ENCODE measurements at regions not wholly inside any gene's neighbourhood (a gene's known extent, or its start where the extent isn't known, plus 50 kb on each side); places are given as distances from the start of the nearest gene placed in this dataset.

DNA sequence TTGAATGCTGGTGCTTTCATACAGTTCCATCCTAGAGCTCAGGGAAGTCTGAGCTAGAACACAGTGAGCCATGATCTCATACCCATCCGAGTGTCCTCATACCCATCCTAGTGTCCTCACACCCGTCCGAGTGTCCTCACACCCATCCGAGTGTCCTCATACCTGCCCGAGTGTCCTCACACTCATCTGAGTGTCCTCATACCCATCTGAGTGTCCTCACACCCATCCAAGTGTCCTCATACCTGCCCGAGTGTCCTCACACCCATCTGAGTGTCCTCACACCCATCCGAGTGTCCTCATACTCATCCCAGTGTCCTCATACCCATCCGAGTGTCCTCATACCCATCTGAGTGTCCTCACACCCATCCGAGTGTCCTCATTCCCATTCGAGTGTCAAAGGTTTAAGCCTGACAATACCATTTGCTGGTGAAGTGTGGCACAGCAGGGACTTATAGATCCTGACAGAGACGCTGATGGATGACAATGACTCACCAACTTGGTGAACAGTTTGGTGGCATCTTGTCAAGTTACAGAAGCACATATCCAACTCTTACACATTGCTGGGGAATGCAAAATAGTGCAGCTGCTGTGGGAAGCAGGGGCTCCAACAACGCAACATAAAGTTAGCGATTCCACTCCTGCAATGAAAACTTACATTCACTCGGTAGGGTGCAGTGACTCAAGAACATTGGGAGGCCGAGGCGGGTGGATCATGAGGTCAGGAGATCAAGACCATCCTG is 77.0 kb upstream of the COL5A1 start:
- WGBS, 2 experiments (ENCODE audit: insufficient coverage in 1 of 2, insufficient read length in 1 of 2): 91 to 92% methylated on average over 14 to 16 of the region's 16 CpGs
- H3K36me3 Mint-ChIP-seq (ENCODE audit: low read depth): no peaks in the 10 kb centered on the region

DNA sequence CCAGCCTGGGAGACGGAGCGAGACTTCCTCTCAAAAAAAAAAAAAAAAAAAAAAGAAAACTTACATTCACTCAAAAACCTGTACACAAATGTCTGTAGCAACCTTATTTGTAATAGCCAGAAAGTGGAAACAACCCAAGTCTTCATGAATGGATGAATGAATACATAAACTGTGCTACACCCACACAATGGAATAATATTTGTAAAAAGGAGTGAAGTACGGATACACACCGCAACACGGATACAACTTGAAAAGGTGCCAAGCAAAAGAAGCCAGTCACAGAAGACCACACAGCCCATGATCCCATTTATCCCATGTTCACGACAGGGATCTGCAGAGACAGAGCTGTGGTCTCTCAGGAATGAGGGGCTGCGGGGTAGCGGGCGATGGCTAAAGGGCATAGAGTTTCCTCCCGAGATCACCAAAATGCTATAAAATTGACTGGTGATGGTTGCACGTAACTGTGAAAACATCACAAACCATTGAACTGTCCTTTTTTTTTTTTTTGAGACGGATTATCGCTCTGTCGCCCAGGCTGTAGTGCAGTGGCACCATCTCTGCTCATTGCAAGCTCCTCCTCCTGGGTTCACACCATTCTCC is 76.2 kb upstream of the COL5A1 start:
- Mint-ChIP-seq H3K9me3 (peaks cover 13% of the 10 kb centered on the region), H3K27ac (no peak overlapping the region), H3K4me3 (no peak overlapping the region), H3K27me3 (ENCODE audit: insufficient read depth) (peaks cover 3% of the 10 kb centered on the region), H3K4me1 (no peaks in the 10 kb centered on the region), H3K36me3 (ENCODE audit: low read depth) (no peaks in the 10 kb centered on the region)
- TF ChIP-seq, protein P1, sequence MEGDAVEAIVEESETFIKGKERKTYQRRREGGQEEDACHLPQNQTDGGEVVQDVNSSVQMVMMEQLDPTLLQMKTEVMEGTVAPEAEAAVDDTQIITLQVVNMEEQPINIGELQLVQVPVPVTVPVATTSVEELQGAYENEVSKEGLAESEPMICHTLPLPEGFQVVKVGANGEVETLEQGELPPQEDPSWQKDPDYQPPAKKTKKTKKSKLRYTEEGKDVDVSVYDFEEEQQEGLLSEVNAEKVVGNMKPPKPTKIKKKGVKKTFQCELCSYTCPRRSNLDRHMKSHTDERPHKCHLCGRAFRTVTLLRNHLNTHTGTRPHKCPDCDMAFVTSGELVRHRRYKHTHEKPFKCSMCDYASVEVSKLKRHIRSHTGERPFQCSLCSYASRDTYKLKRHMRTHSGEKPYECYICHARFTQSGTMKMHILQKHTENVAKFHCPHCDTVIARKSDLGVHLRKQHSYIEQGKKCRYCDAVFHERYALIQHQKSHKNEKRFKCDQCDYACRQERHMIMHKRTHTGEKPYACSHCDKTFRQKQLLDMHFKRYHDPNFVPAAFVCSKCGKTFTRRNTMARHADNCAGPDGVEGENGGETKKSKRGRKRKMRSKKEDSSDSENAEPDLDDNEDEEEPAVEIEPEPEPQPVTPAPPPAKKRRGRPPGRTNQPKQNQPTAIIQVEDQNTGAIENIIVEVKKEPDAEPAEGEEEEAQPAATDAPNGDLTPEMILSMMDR (conservative IDR thresholded peaks at IDR 0.05): no peak
- peak; percentile 9 for DNase-seq
- no peaks in the 10 kb centered on the region for H3K9me3 ChIP-seq (ENCODE audit: control insufficient read depth, low read length)
- H3K27me3 ChIP-seq (ENCODE audit: control insufficient read depth, insufficient read depth, low read length, poor library complexity, severe bottlenecking): no peaks in the 10 kb centered on the region
- no peaks in the 10 kb centered on the region for H3K4me1 ChIP-seq (ENCODE audit: control insufficient read depth, insufficient read depth, low read length)
- 92 to 98% methylated on average over 9 to 14 of the region's 14 CpGs for WGBS, 2 experiments (ENCODE audit: insufficient coverage in 1 of 2, insufficient read length in 1 of 2)
- H3K9ac ChIP-seq (ENCODE audit: extremely low read depth, low read length, poor library complexity, severe bottlenecking): no peak overlapping the region
- no peak overlapping the region for H3K27ac ChIP-seq (ENCODE audit: low read depth, low read length)
- H3K36me3 ChIP-seq (ENCODE audit: control insufficient read depth, insufficient read depth, low read length): no peaks in the 10 kb centered on the region
- no peak overlapping the region for H3K4me3 ChIP-seq (ENCODE audit: low read length)

More for the DNA sequence above, 77.0 kb upstream of the COL5A1 start:
- Histone ChIP-seq H3K27me3 (ENCODE audit: control insufficient read depth, insufficient read depth, low read length, poor library complexity, severe bottlenecking) (no peaks in the 10 kb centered on the region), H3K4me1 (ENCODE audit: control insufficient read depth, insufficient read depth, low read length) (no peaks in the 10 kb centered on the region), H3K9me3 (ENCODE audit: control insufficient read depth, low read length) (no peaks in the 10 kb centered on the region), H3K27ac (ENCODE audit: low read depth, low read length) (no peak overlapping the region), H3K36me3 (ENCODE audit: control insufficient read depth, insufficient read depth, low read length) (no peaks in the 10 kb centered on the region), H3K9ac (ENCODE audit: extremely low read depth, low read length, poor library complexity, severe bottlenecking) (no peak overlapping the region), H3K4me3 (ENCODE audit: low read length) (no peak overlapping the region)
- Mint-ChIP-seq H3K9me3 (peaks cover 13% of the 10 kb centered on the region), H3K4me1 (no peaks in the 10 kb centered on the region), H3K4me3 (no peak overlapping the region), H3K27me3 (ENCODE audit: insufficient read depth) (peaks cover 3% of the 10 kb centered on the region), H3K27ac (no peak overlapping the region)
- TF ChIP-seq, protein P1 (conservative IDR thresholded peaks at IDR 0.05): no peak
- peak; percentile 21 for DNase-seq

DNA sequence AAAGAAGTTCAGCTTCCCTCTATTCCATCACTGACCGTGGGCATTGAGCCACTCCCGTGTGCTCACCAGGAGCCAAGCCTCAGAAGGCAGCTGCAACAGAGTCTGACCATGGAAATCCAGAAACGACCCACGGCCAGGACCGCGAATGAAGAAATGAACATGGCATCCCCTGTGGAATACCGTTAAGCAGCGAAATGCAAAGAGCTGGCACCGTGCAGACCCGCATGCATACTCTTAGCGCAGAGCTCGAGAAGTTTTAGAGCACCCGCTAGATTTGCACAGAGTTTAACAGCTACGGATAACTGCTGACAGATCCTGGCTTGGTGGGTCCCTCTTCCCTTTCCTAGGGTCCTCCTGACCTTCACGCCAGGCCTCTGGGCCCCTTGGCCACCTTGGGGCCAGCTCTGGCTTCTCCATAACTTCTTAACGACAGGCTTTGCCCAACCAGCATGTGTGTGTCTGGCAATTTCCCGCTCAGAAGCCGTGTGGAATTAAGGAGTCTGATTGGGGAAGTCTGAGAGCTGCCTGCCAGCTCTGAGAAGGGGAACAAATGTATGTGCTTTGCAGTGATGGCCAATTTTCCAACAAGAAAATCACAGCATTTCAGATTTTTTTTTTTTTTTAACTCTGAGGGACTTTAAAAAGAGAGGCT is 75.3 kb upstream of the COL5A1 start:
- no peaks in the 10 kb centered on the region for H3K4me1 Mint-ChIP-seq

More for the DNA sequence above, 75.3 kb upstream of the COL5A1 start:
- Mint-ChIP-seq H3K27ac (no peak overlapping the region), H3K36me3 (ENCODE audit: low read depth) (no peaks in the 10 kb centered on the region), H3K27me3 (ENCODE audit: insufficient read depth) (peaks cover 3% of the 10 kb centered on the region), H3K9me3 (peaks cover 13% of the 10 kb centered on the region), H3K4me3 (no peak overlapping the region)
- no peaks in the 10 kb centered on the region for H3K9me3 ChIP-seq (ENCODE audit: control insufficient read depth, low read length)
- DNase-seq: peak; percentile 14
- H3K27me3 ChIP-seq (ENCODE audit: control insufficient read depth, insufficient read depth, low read length, poor library complexity, severe bottlenecking): no peaks in the 10 kb centered on the region
- TF ChIP-seq, protein P1 (conservative IDR thresholded peaks at IDR 0.05): no peak
- 92 to 94% methylated on average over 15 to 18 of the region's 18 CpGs for WGBS, 2 experiments (ENCODE audit: insufficient coverage in 1 of 2, insufficient read length in 1 of 2)
- no peak overlapping the region for H3K27ac ChIP-seq (ENCODE audit: low read depth, low read length)
- H3K36me3 ChIP-seq (ENCODE audit: control insufficient read depth, insufficient read depth, low read length): no peaks in the 10 kb centered on the region
- no peaks in the 10 kb centered on the region for H3K4me1 ChIP-seq (ENCODE audit: control insufficient read depth, insufficient read depth, low read length)
- no peak overlapping the region for H3K4me3 ChIP-seq (ENCODE audit: low read length)
- H3K9ac ChIP-seq (ENCODE audit: extremely low read depth, low read length, poor library complexity, severe bottlenecking): no peak overlapping the region

Data from endodermal cell (in vitro differentiated cells).